HepG2 (cell line): ENCODE measurements at regions not wholly inside any gene's neighbourhood (a gene's known extent, or its start where the extent isn't known, plus 50 kb on each side); places are given as distances from the start of the nearest gene placed in this dataset.

Experiments
- CTCF ChIP-seq: sonication (generic); formaldehyde crosslinking; IDR thresholded peaks from 2 replicates; pipeline ENCODE4 v1.5.0; 2020; ENCODE audit warnings: mild to moderate bottlenecking, missing genetic modification reagents, moderate library complexity
- HNRNPK ChIP-seq: fragments of 200-400 bp; formaldehyde crosslinking; IDR thresholded peaks from 2 replicates; pipeline ENCODE4 v1.6.1; 2018; ENCODE audit warnings: low read length, low read depth, moderate library complexity, mild to moderate bottlenecking; ENCODE audit not compliant: poor library complexity, severe bottlenecking
- KAT7 ChIP-seq: IDR thresholded peaks from 2 replicates; pipeline ENCODE4 v1.6.1; 2018; ENCODE audit warnings: borderline replicate concordance, missing compliant biosample characterization
- KDM5A ChIP-seq: fragments of 200-600 bp; sonication (generic); IDR thresholded peaks from 2 replicates; pipeline ENCODE4 v1.7.0; 2018; ENCODE audit warnings: antibody characterized with exemption, mild to moderate bottlenecking, low read length, borderline replicate concordance
- RBFOX2 ChIP-seq: fragments of 200-400 bp; formaldehyde crosslinking; IDR thresholded peaks from 2 replicates; pipeline ENCODE4 v1.6.1; 2017; ENCODE audit warnings: low read depth, mild to moderate bottlenecking, low read length
- SP1 ChIP-seq, 2 experiments: fragments of 450-650 bp in 1 of 2; sonication (generic) in 1 of 2; formaldehyde crosslinking in 1 of 2; IDR thresholded peaks; 2 replicates each; pipeline versions ENCODE4 v1.4.0 to v1.6.1; 2016 to 2020; ENCODE audit warnings: missing genetic modification reagents in 1 of 2
- ZFP36L2 ChIP-seq: sonication (generic); formaldehyde crosslinking; IDR thresholded peaks from 2 replicates; pipeline ENCODE4 v1.4.0; 2020; ENCODE audit warnings: missing genetic modification reagents
- ZFP90 ChIP-seq: sonication (generic); formaldehyde crosslinking; IDR thresholded peaks from 2 replicates; pipeline ENCODE4 v1.8.0; 2022; ENCODE audit warnings: missing genetic modification reagents, mild to moderate bottlenecking, inconsistent platforms, borderline replicate concordance
- TF ChIP-seq, protein P1 (sequence below): sonication (generic); formaldehyde crosslinking; IDR thresholded peaks from 2 replicates; pipeline ENCODE4 v1.4.0; 2020; ENCODE audit warnings: low read depth, mild to moderate bottlenecking, missing genetic modification reagents

DNA sequence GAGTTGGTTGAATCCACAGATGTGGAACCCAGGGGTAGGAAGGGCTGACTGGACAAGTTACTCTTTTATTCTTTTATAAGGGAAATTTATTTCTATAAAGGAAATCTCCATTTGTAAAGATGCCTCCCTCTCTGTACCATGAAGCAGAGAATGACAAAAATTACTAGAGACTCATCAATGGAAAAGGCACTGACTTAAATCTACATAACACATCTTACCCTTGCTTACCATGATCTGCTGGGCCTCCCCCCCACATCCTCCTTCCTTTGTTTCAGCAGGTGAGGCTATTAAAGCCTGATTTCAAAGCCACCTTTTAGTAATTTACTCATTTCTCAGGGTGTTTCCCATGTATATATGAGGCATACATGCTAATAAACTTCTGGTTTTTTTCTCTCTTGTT lies 130.2 kb upstream of the HDDC2 start:
- no peak for TF ChIP-seq HNRNPK
- no peak for TF ChIP-seq ZFP36L2 (CRISPR knock-in tag)
- TF ChIP-seq, protein P1, sequence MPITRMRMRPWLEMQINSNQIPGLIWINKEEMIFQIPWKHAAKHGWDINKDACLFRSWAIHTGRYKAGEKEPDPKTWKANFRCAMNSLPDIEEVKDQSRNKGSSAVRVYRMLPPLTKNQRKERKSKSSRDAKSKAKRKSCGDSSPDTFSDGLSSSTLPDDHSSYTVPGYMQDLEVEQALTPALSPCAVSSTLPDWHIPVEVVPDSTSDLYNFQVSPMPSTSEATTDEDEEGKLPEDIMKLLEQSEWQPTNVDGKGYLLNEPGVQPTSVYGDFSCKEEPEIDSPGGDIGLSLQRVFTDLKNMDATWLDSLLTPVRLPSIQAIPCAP (CRISPR knock-in tag): no peak
- TF ChIP-seq SP1 (IDR thresholded peaks at IDR 0.05): no peak
- TF ChIP-seq SP1 (CRISPR knock-in tag; IDR thresholded peaks at IDR 0.05): no peak
- no peak for TF ChIP-seq KAT7 (CRISPR knock-in tag)
- TF ChIP-seq RBFOX2: no peak
- no peak for TF ChIP-seq CTCF (CRISPR knock-in tag)
- TF ChIP-seq KDM5A: no peak
- TF ChIP-seq ZFP90: no peak
